ENCODE measurements at regions not wholly inside any gene's neighbourhood (a gene's known extent, or its start where the extent isn't known, plus 50 kb on each side); places are given as distances from the start of the nearest gene placed in this dataset.
A peak's percentile ranks its signal among the peaks of the same experiment; 100 is the strongest.

GRCh38 chr3:95707268-95707667 lies 1107.1 kb upstream of the EPHA6 start:
- Histone ChIP-seq H3K9ac (ENCODE audit: low read depth, low read length, poor library complexity) (no peak overlapping the region), H2AFZ (ENCODE audit: low read length) (no peak overlapping the region), H4K91ac (ENCODE audit: low read depth, low read length, poor library complexity) (no peak overlapping the region), H4K8ac (ENCODE audit: low read depth, low read length) (no peak overlapping the region), H2BK5ac (ENCODE audit: low read length) (no peak overlapping the region), H2AK5ac (ENCODE audit: low read depth, low read length) (no peak overlapping the region), H3K18ac (ENCODE audit: low read length) (no peak overlapping the region), H2BK12ac (ENCODE audit: low read length) (no peak overlapping the region), H3K23ac (ENCODE audit: low read depth, low read length, poor library complexity) (no peak overlapping the region), H3K4ac (ENCODE audit: low read length) (no peak overlapping the region), H2BK120ac (ENCODE audit: low read depth, low read length) (no peak overlapping the region), H2BK15ac (ENCODE audit: low read length) (no peak overlapping the region), H3K79me1 (ENCODE audit: low read depth, low read length) (no peaks in the 10 kb centered on the region), H3K9me3 (replicated peaks in 1 of 2; ENCODE audit: control insufficient read depth in 2 of 2, insufficient read depth in 1 of 2, low read depth in 1 of 2, low read length in 2 of 2) (no peaks in the 10 kb centered on the region), H3K27ac (replicated peaks; ENCODE audit: low read length) (no peak overlapping the region), H3K14ac (ENCODE audit: low read length) (no peak overlapping the region), H3K4me2 (ENCODE audit: insufficient read depth, low read length, poor library complexity, severe bottlenecking) (no peak overlapping the region), H3K36me3 (replicated peaks in 1 of 2; ENCODE audit: control insufficient read depth in 2 of 2, insufficient read depth in 2 of 2, low read length in 2 of 2) (no peaks in the 10 kb centered on the region), H3K4me1 (ENCODE audit: control insufficient read depth in 2 of 2, insufficient read depth in 1 of 2, low read depth in 1 of 2, low read length in 2 of 2) (peaks cover 0 to 3% of the 10 kb centered on the region in 2 donors), H3K4me3 (ENCODE audit: low read length in 2 of 2) (no peak overlapping the region), H3K27me3 (ENCODE audit: control insufficient read depth in 3 of 3, insufficient read depth in 3 of 3, low read depth in 1 of 3, low read length in 3 of 3) (no peaks in the 10 kb centered on the region)
- DNase-seq (ENCODE audit: low spot score), result no peak
- 100% methylated on average over 1 of the region's 2 CpGs; no CpG with 5 or more reads in 1 of the 2 donors for WGBS, 2 donors (ENCODE audit: extremely low coverage in 2 of 2, insufficient read length in 2 of 2, insufficient replicate concordance in 1 of 2)

DNA sequence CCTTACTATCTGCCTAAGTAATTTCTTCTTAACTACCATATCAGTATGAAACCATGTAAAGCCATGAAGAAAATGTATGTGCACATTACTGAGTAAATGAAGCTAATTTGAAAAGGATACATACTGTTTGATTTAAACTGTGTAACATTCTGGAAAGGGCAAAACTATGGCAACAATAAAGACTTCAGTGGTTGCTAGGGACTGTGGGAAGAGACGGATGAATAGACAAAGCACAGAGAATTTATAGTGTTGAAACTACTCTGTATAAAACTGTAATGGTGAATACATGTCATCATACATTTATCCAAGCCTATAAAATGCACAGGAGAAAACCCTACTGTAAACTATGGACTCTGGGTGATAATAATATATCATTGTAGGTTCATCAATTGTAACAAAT lies 1103.7 kb upstream of the EPHA6 start:
- Histone ChIP-seq H3K23ac (ENCODE audit: low read depth, low read length, poor library complexity) (no peak overlapping the region), H2AK5ac (ENCODE audit: low read depth, low read length) (no peak overlapping the region), H4K8ac (ENCODE audit: low read depth, low read length) (no peak overlapping the region), H3K4me1 (ENCODE audit: control insufficient read depth in 2 of 2, insufficient read depth in 1 of 2, low read depth in 1 of 2, low read length in 2 of 2) (peaks cover 0 to 9% of the 10 kb centered on the region in 2 donors), H3K4ac (ENCODE audit: low read length) (no peak overlapping the region), H3K9ac (ENCODE audit: low read depth, low read length, poor library complexity) (no peak overlapping the region), H2BK12ac (ENCODE audit: low read length) (no peak overlapping the region), H3K18ac (ENCODE audit: low read length) (no peak overlapping the region), H3K27me3 (ENCODE audit: control insufficient read depth in 3 of 3, insufficient read depth in 3 of 3, low read depth in 1 of 3, low read length in 3 of 3) (no peaks in the 10 kb centered on the region), H3K79me1 (ENCODE audit: low read depth, low read length) (no peaks in the 10 kb centered on the region), H2BK120ac (ENCODE audit: low read depth, low read length) (no peak overlapping the region), H3K27ac (replicated peaks; ENCODE audit: low read length) (no peak overlapping the region), H3K14ac (ENCODE audit: low read length) (no peak overlapping the region), H4K91ac (ENCODE audit: low read depth, low read length, poor library complexity) (no peak overlapping the region), H3K36me3 (replicated peaks in 1 of 2; ENCODE audit: control insufficient read depth in 2 of 2, insufficient read depth in 2 of 2, low read length in 2 of 2) (no peaks in the 10 kb centered on the region), H2BK15ac (ENCODE audit: low read length) (no peak overlapping the region), H3K9me3 (replicated peaks in 1 of 2; ENCODE audit: control insufficient read depth in 2 of 2, insufficient read depth in 1 of 2, low read depth in 1 of 2, low read length in 2 of 2) (no peaks in the 10 kb centered on the region), H3K4me2 (ENCODE audit: insufficient read depth, low read length, poor library complexity, severe bottlenecking) (no peak overlapping the region), H3K4me3 (ENCODE audit: low read length in 2 of 2) (no peak overlapping the region), H2AFZ (ENCODE audit: low read length) (peak overlapping the region; percentile 65), H2BK5ac (ENCODE audit: low read length) (no peak overlapping the region)
- DNase-seq (ENCODE audit: low spot score), result no peak
- no CpG with 5 or more reads among the region's 1 CpG for WGBS, 2 donors (ENCODE audit: extremely low coverage in 2 of 2, insufficient read length in 2 of 2, insufficient replicate concordance in 1 of 2)

- DNase-seq (ENCODE audit: low spot score), result no peak
- H2BK120ac ChIP-seq (ENCODE audit: low read depth, low read length), result no peak overlapping the region
Observed at GRCh38 chr3:95711789-95712188, 1102.6 kb upstream of the EPHA6 start.

DNA sequence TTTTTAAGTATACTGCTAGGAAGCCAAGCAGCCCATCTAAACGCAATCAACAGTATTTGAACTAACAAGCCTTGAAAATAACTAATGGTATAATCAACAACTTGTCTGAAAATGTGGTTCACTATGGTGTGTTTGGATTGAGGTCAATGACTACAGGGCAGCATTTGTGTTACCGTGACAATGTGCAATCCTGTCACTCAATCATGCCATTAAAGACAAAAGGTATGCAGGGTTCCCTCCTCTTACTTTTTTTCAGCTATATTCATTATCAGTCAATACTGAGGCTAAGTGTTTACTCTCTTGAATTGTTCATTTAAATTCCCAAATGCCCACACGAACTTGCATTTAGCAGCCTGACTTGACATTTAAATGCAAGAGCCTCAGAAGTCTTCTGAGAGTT lies 1099.3 kb upstream of the EPHA6 start:
- no peak overlapping the region for H2BK15ac ChIP-seq (ENCODE audit: low read length)
- no peaks in the 10 kb centered on the region for H3K36me3 ChIP-seq (replicated peaks in 1 of 2; ENCODE audit: control insufficient read depth in 2 of 2, insufficient read depth in 2 of 2, low read length in 2 of 2)
- no CpG with 5 or more reads among the region's 3 CpGs for WGBS, 2 donors (ENCODE audit: extremely low coverage in 2 of 2, insufficient read length in 2 of 2, insufficient replicate concordance in 1 of 2)
- no peak overlapping the region for H3K18ac ChIP-seq (ENCODE audit: low read length)
- no peak overlapping the region for H3K14ac ChIP-seq (ENCODE audit: low read length)
- no peaks in the 10 kb centered on the region for H3K79me1 ChIP-seq (ENCODE audit: low read depth, low read length)
- H4K8ac ChIP-seq (ENCODE audit: low read depth, low read length), result no peak overlapping the region
- DNase-seq (ENCODE audit: low spot score), result peak; percentile 20
- no peak overlapping the region for H3K9ac ChIP-seq (ENCODE audit: low read depth, low read length, poor library complexity)
- no peak overlapping the region for H4K91ac ChIP-seq (ENCODE audit: low read depth, low read length, poor library complexity)
- H3K27ac ChIP-seq (replicated peaks; ENCODE audit: low read length), result no peak overlapping the region
- H3K4ac ChIP-seq (ENCODE audit: low read length), result no peak overlapping the region
- no peak overlapping the region for H3K4me3 ChIP-seq (ENCODE audit: low read length in 2 of 2)
- H2AK5ac ChIP-seq (ENCODE audit: low read depth, low read length), result no peak overlapping the region
- H2BK120ac ChIP-seq (ENCODE audit: low read depth, low read length), result no peak overlapping the region
- H3K9me3 ChIP-seq (replicated peaks in 1 of 2; ENCODE audit: control insufficient read depth in 2 of 2, insufficient read depth in 1 of 2, low read depth in 1 of 2, low read length in 2 of 2), result no peaks in the 10 kb centered on the region
- H2AFZ ChIP-seq (ENCODE audit: low read length), result no peak overlapping the region
- no peak overlapping the region for H2BK5ac ChIP-seq (ENCODE audit: low read length)
- H3K4me1 ChIP-seq (ENCODE audit: control insufficient read depth in 2 of 2, insufficient read depth in 1 of 2, low read depth in 1 of 2, low read length in 2 of 2), result peaks cover 0 to 9% of the 10 kb centered on the region in 2 donors
- no peak overlapping the region for H3K23ac ChIP-seq (ENCODE audit: low read depth, low read length, poor library complexity)
- H2BK12ac ChIP-seq (ENCODE audit: low read length), result no peak overlapping the region
- H3K27me3 ChIP-seq (ENCODE audit: control insufficient read depth in 3 of 3, insufficient read depth in 3 of 3, low read depth in 1 of 3, low read length in 3 of 3), result no peaks in the 10 kb centered on the region
- H3K4me2 ChIP-seq (ENCODE audit: insufficient read depth, low read length, poor library complexity, severe bottlenecking), result no peak overlapping the region

More at GRCh38 chr3:95711789-95712188, 1102.6 kb upstream of the EPHA6 start:
- Histone ChIP-seq H3K9ac (ENCODE audit: low read depth, low read length, poor library complexity) (no peak overlapping the region), H3K4ac (ENCODE audit: low read length) (no peak overlapping the region), H3K27ac (replicated peaks; ENCODE audit: low read length) (no peak overlapping the region), H3K4me2 (ENCODE audit: insufficient read depth, low read length, poor library complexity, severe bottlenecking) (no peak overlapping the region), H2BK5ac (ENCODE audit: low read length) (no peak overlapping the region), H4K91ac (ENCODE audit: low read depth, low read length, poor library complexity) (no peak overlapping the region), H3K9me3 (replicated peaks in 1 of 2; ENCODE audit: control insufficient read depth in 2 of 2, insufficient read depth in 1 of 2, low read depth in 1 of 2, low read length in 2 of 2) (no peaks in the 10 kb centered on the region), H3K4me3 (ENCODE audit: low read length in 2 of 2) (no peak overlapping the region), H2BK12ac (ENCODE audit: low read length) (no peak overlapping the region), H3K23ac (ENCODE audit: low read depth, low read length, poor library complexity) (no peak overlapping the region), H4K8ac (ENCODE audit: low read depth, low read length) (no peak overlapping the region), H3K4me1 (ENCODE audit: control insufficient read depth in 2 of 2, insufficient read depth in 1 of 2, low read depth in 1 of 2, low read length in 2 of 2) (peaks cover 0 to 9% of the 10 kb centered on the region in 2 donors), H3K36me3 (replicated peaks in 1 of 2; ENCODE audit: control insufficient read depth in 2 of 2, insufficient read depth in 2 of 2, low read length in 2 of 2) (no peaks in the 10 kb centered on the region), H3K18ac (ENCODE audit: low read length) (no peak overlapping the region), H2BK15ac (ENCODE audit: low read length) (no peak overlapping the region), H2AFZ (ENCODE audit: low read length) (no peak overlapping the region), H3K79me1 (ENCODE audit: low read depth, low read length) (no peaks in the 10 kb centered on the region), H2AK5ac (ENCODE audit: low read depth, low read length) (no peak overlapping the region), H3K14ac (ENCODE audit: low read length) (no peak overlapping the region), H3K27me3 (ENCODE audit: control insufficient read depth in 3 of 3, insufficient read depth in 3 of 3, low read depth in 1 of 3, low read length in 3 of 3) (no peaks in the 10 kb centered on the region)
- no CpG with 5 or more reads among the region's 2 CpGs for WGBS, 2 donors (ENCODE audit: extremely low coverage in 2 of 2, insufficient read length in 2 of 2, insufficient replicate concordance in 1 of 2)

Data from neuronal stem cell (in vitro differentiated cells).